RWPE2 (cell line): ENCODE measurements at regions not wholly inside any gene's neighbourhood (a gene's known extent, or its start where the extent isn't known, plus 50 kb on each side); places are given as distances from the start of the nearest gene placed in this dataset.

Experiments used
- ATAC-seq: fragments of 200-7000 bp; cut with Tn5 transposase; 3 replicates; pipeline ENCODE4 v1.9.1; 2021; ENCODE audit warnings: low read depth
- DNase-seq: peaks from one replicate; pipeline ENCODE4 v3.0.0-alpha.2; 2020; ENCODE audit warnings: low spot score
- H3K27ac ChIP-seq: fragments of 450-650 bp; 2 replicates; pipeline ENCODE4 v1.5.1; 2017; ENCODE audit warnings: mild to moderate bottlenecking; ENCODE audit not compliant: poor library complexity, severe bottlenecking
- H3K27me3 ChIP-seq: fragments of 250-450 bp; sonication (Bioruptor Pico); 2 replicates; pipeline ENCODE4 v1.5.1; 2021; ENCODE audit warnings: mild to moderate bottlenecking, moderate library complexity; ENCODE audit not compliant: insufficient read depth, poor library complexity, severe bottlenecking
- H3K36me3 ChIP-seq: fragments of 250-450 bp; sonication (Bioruptor Pico); 2 replicates; pipeline ENCODE4 v1.5.1; 2020; ENCODE audit warnings: low read depth, mild to moderate bottlenecking, moderate library complexity
- H3K4me1 ChIP-seq: fragments of 250-450 bp; sonication (Bioruptor Pico); 2 replicates; pipeline ENCODE4 v1.5.1; 2021; ENCODE audit warnings: mild to moderate bottlenecking, moderate library complexity; ENCODE audit not compliant: insufficient read depth, poor library complexity, severe bottlenecking
- H3K4me3 ChIP-seq: fragments of 250-450 bp; sonication (Bioruptor Pico); 2 replicates; pipeline ENCODE4 v1.5.1; 2021; ENCODE audit warnings: mild to moderate bottlenecking, moderate library complexity; ENCODE audit not compliant: severe bottlenecking
- H3K9me3 ChIP-seq: fragments of 250-450 bp; sonication (Bioruptor Pico); 2 replicates; pipeline ENCODE4 v1.5.1; 2021; ENCODE audit warnings: mild to moderate bottlenecking, moderate library complexity; ENCODE audit not compliant: severe bottlenecking
- CTCF ChIP-seq: fragments of 450-650 bp; IDR thresholded peaks from one replicate; pipeline ENCODE4 v1.5.1; 2017; ENCODE audit warnings: mild to moderate bottlenecking, moderate library complexity; ENCODE audit not compliant: poor library complexity, severe bottlenecking

GRCh38 chr14:34171431-34172172 is 220.7 kb upstream of the EGLN3 start:
- DNase-seq = no peak
- ATAC-seq = no peak
- Histone ChIP-seq H3K27ac (no peak overlapping the region), H3K9me3 (no peaks in the 10 kb centered on the region), H3K27me3 (no peaks in the 10 kb centered on the region), H3K36me3 (no peaks in the 10 kb centered on the region), H3K4me3 (no peak overlapping the region), H3K4me1 (no peaks in the 10 kb centered on the region)
- TF ChIP-seq CTCF = no peak

GRCh38 chr14:34170882-34171281 is 220.0 kb upstream of the EGLN3 start:
- ATAC-seq = no peak
- H3K9me3 ChIP-seq = no peaks in the 10 kb centered on the region

DNA sequence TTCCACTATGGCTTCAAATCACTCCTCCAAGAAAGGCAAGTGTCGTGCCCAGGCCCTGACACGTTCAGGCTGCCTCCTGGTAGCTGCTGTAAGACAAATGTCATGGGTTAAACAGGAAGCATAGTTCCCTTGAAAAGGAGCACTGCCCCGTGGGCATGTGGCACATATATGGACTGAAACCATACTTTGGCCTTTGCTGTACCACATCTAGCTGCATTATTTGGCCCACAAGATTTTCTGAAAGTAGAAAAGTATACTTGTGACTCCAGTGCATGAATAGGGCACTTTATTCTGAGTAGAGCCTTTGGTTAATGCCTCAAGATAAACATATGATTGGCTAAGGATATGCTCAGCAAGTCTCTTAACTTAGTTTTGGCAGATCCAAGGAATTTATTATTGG is 218.7 kb upstream of the EGLN3 start:
- Histone ChIP-seq H3K27me3 (no peaks in the 10 kb centered on the region), H3K27ac (no peak overlapping the region), H3K9me3 (no peaks in the 10 kb centered on the region)

More at GRCh38 chr14:34170882-34171281, 220.0 kb upstream of the EGLN3 start:
- no peak for TF ChIP-seq CTCF
- DNase-seq = no peak
- Histone ChIP-seq H3K4me1 (no peaks in the 10 kb centered on the region), H3K36me3 (no peaks in the 10 kb centered on the region), H3K27me3 (no peaks in the 10 kb centered on the region), H3K4me3 (no peak overlapping the region), H3K27ac (no peak overlapping the region)

GRCh38 chr14:34168656-34169055 is 217.8 kb upstream of the EGLN3 start:
- Histone ChIP-seq H3K4me3 (no peak overlapping the region), H3K27me3 (no peaks in the 10 kb centered on the region), H3K27ac (no peak overlapping the region), H3K36me3 (no peaks in the 10 kb centered on the region), H3K9me3 (no peaks in the 10 kb centered on the region), H3K4me1 (no peaks in the 10 kb centered on the region)
- ATAC-seq (no peak), DNase-seq (no peak)
- no peak for TF ChIP-seq CTCF

More for the DNA sequence above, 218.7 kb upstream of the EGLN3 start:
- DNase-seq (no peak), ATAC-seq (no peak)
- H3K4me3 ChIP-seq = no peak overlapping the region
- H3K36me3 ChIP-seq = no peaks in the 10 kb centered on the region
- H3K4me1 ChIP-seq = no peaks in the 10 kb centered on the region
- no peak for TF ChIP-seq CTCF

GRCh38 chr14:34165847-34166350 is 215.0 kb upstream of the EGLN3 start:
- Histone ChIP-seq H3K4me1 (peaks cover 17% of the 10 kb centered on the region), H3K9me3 (no peaks in the 10 kb centered on the region), H3K27me3 (no peaks in the 10 kb centered on the region), H3K27ac (no peak overlapping the region), H3K36me3 (no peaks in the 10 kb centered on the region), H3K4me3 (no peak overlapping the region)
- no peak for TF ChIP-seq CTCF
- DNase-seq (no peak), ATAC-seq (no peak)
